NCI-H1105 (cell line): ENCODE measurements at regions not wholly inside any gene's neighbourhood (a gene's known extent, or its start where the extent isn't known, plus 50 kb on each side); places are given as distances from the start of the nearest gene placed in this dataset.

Experiments
- DNase-seq: peaks from one replicate; lab custom pipeline; 2025; lab: John Stamatoyannopoulos, UW

GRCh38 chr16:65509172-65509571 is 387.3 kb upstream of the CDH11 start:
- no peak for DNase-seq

GRCh38 chr16:65500919-65501318 is 379.1 kb upstream of the CDH11 start:
- no peak for DNase-seq

- DNase-seq = no peak
These were observed 378.1 kb upstream of the CDH11 start for GRCh38 chr16:65500007-65500406.

GRCh38 chr16:65499566-65499965 is 377.7 kb upstream of the CDH11 start:
- DNase-seq = no peak

GRCh38 chr16:65497571-65497970 is 375.7 kb upstream of the CDH11 start:
- no peak for DNase-seq

GRCh38 chr16:65495106-65495505 is 373.2 kb upstream of the CDH11 start:
- no peak for DNase-seq

- no peak for DNase-seq
These were observed 372.7 kb upstream of the CDH11 start for GRCh38 chr16:65494609-65495008.

- no peak for DNase-seq
These were observed 372.2 kb upstream of the CDH11 start for GRCh38 chr16:65494080-65494479.

- no peak for DNase-seq
These were observed 368.4 kb upstream of the CDH11 start for GRCh38 chr16:65490286-65490685.

GRCh38 chr16:65489531-65490023 is 367.7 kb upstream of the CDH11 start:
- no peak for DNase-seq

GRCh38 chr16:65487231-65487630 is 365.4 kb upstream of the CDH11 start:
- DNase-seq = no peak

GRCh38 chr16:65481956-65482355 is 360.1 kb upstream of the CDH11 start:
- no peak for DNase-seq

- no peak for DNase-seq
These were observed 358.6 kb upstream of the CDH11 start for GRCh38 chr16:65480281-65481091.

- no peak for DNase-seq
These were observed 354.6 kb upstream of the CDH11 start for GRCh38 chr16:65476448-65476955.

GRCh38 chr16:65473699-65474098 is 351.8 kb upstream of the CDH11 start:
- no peak for DNase-seq

GRCh38 chr16:65469116-65469515 is 347.3 kb upstream of the CDH11 start:
- no peak for DNase-seq

- DNase-seq = no peak
These were observed 346.3 kb upstream of the CDH11 start for GRCh38 chr16:65468133-65468532.

- DNase-seq = no peak
These were observed 341.9 kb upstream of the CDH11 start for GRCh38 chr16:65463652-65464260.

GRCh38 chr16:65457084-65457483 is 335.2 kb upstream of the CDH11 start:
- DNase-seq = no peak

GRCh38 chr16:65455761-65456160 is 333.9 kb upstream of the CDH11 start:
- DNase-seq = no peak

GRCh38 chr16:65453646-65454045 is 331.8 kb upstream of the CDH11 start:
- no peak for DNase-seq

GRCh38 chr16:65449526-65449925 is 327.7 kb upstream of the CDH11 start:
- no peak for DNase-seq

GRCh38 chr16:65446427-65446826 is 324.6 kb upstream of the CDH11 start:
- no peak for DNase-seq
